ENCODE measurements at regions not wholly inside any gene's neighbourhood (a gene's known extent, or its start where the extent isn't known, plus 50 kb on each side); places are given as distances from the start of the nearest gene placed in this dataset.

- POLR2A ChIA-PET, result interaction anchor here (0.5 kb wide), 1 partner anchor 734 kb away, joined by 3 read pairs; no protein-coding TSS in a partner anchor
- no peak for TF ChIP-seq CTCF (IDR thresholded peaks at IDR 0.05)
- CTCF ChIA-PET, result no interaction called here
Measured at GRCh38 chr2:7956126-7956689, 725.6 kb upstream of the ID2 start.

GRCh38 chr2:7961550-7961949 lies 720.3 kb upstream of the ID2 start:
- Mint-ChIP-seq H3K4me3 (no peak overlapping the region), H3K36me3 (ENCODE audit: low read depth) (no peaks in the 10 kb centered on the region), H3K9me3 (no peaks in the 10 kb centered on the region), H3K27me3 (no peaks in the 10 kb centered on the region), H3K4me1 (ENCODE audit: low read depth) (peaks cover 6% of the 10 kb centered on the region), H3K27ac (no peak overlapping the region)
- ChIA-PET CTCF (no interaction called here), POLR2A (no interaction called here)
- TF ChIP-seq CTCF (IDR thresholded peaks at IDR 0.05), result no peak
- DNase-seq (no peak), ATAC-seq (no peak)
- intact Hi-C loops (cut with micrococcal nuclease), result no loop called here

More at GRCh38 chr2:7956126-7956689, 725.6 kb upstream of the ID2 start:
- Mint-ChIP-seq H3K36me3 (ENCODE audit: low read depth) (no peaks in the 10 kb centered on the region), H3K9me3 (no peaks in the 10 kb centered on the region), H3K27me3 (no peaks in the 10 kb centered on the region), H3K4me3 (no peak overlapping the region), H3K4me1 (ENCODE audit: low read depth) (no peaks in the 10 kb centered on the region), H3K27ac (no peak overlapping the region)
- intact Hi-C loops (cut with micrococcal nuclease), result no loop called here
- DNase-seq (no peak), ATAC-seq (no peak)

GRCh38 chr2:7962161-7962560 lies 719.7 kb upstream of the ID2 start:
- ATAC-seq, result no peak
- Mint-ChIP-seq H3K27ac (no peak overlapping the region), H3K36me3 (ENCODE audit: low read depth) (no peaks in the 10 kb centered on the region), H3K4me1 (ENCODE audit: low read depth) (peaks cover 6% of the 10 kb centered on the region), H3K27me3 (no peaks in the 10 kb centered on the region), H3K4me3 (no peak overlapping the region), H3K9me3 (no peaks in the 10 kb centered on the region)
- no peak for TF ChIP-seq CTCF (IDR thresholded peaks at IDR 0.05)
- CTCF ChIA-PET, result no interaction called here
- intact Hi-C loops (cut with micrococcal nuclease), result no loop called here
- no peak for DNase-seq
- POLR2A ChIA-PET, result no interaction called here

GRCh38 chr2:7963787-7964186 lies 718.1 kb upstream of the ID2 start:
- ATAC-seq (no peak), DNase-seq (no peak)
- Mint-ChIP-seq H3K27ac (no peak overlapping the region), H3K9me3 (no peaks in the 10 kb centered on the region), H3K36me3 (ENCODE audit: low read depth) (no peaks in the 10 kb centered on the region), H3K27me3 (no peaks in the 10 kb centered on the region), H3K4me1 (ENCODE audit: low read depth) (peaks cover 6% of the 10 kb centered on the region), H3K4me3 (no peak overlapping the region)
- TF ChIP-seq CTCF (IDR thresholded peaks at IDR 0.05), result no peak
- intact Hi-C loops (cut with micrococcal nuclease), result no loop called here
- ChIA-PET CTCF (no interaction called here), POLR2A (no interaction called here)

GRCh38 chr2:7966032-7966431 lies 715.8 kb upstream of the ID2 start:
- Mint-ChIP-seq H3K27ac (no peak overlapping the region), H3K4me1 (ENCODE audit: low read depth) (peaks cover 6% of the 10 kb centered on the region), H3K4me3 (no peak overlapping the region), H3K36me3 (ENCODE audit: low read depth) (no peaks in the 10 kb centered on the region), H3K27me3 (no peaks in the 10 kb centered on the region), H3K9me3 (no peaks in the 10 kb centered on the region)
- ChIA-PET CTCF (no interaction called here), POLR2A (no interaction called here)
- TF ChIP-seq CTCF (IDR thresholded peaks at IDR 0.05), result no peak
- ATAC-seq, result no peak
- DNase-seq, result no peak
- intact Hi-C loops (cut with micrococcal nuclease), result no loop called here
